ENCODE measurements at regions not wholly inside any gene's neighbourhood (a gene's known extent, or its start where the extent isn't known, plus 50 kb on each side); places are given as distances from the start of the nearest gene placed in this dataset.

GRCh38 chr6:95197590-95197989 lies 379.7 kb upstream of the MANEA start:
- no peaks in the 10 kb centered on the region for H3K27me3 ChIP-seq (replicated peaks; ENCODE audit: control insufficient read depth, insufficient read depth, low read length, poor library complexity, severe bottlenecking)
- DNase-seq, result no peak
- no peaks in the 10 kb centered on the region for H3K36me3 ChIP-seq (ENCODE audit: control insufficient read depth, insufficient read depth, low read length)
- H3K9me3 ChIP-seq (ENCODE audit: control insufficient read depth, low read length), result no peaks in the 10 kb centered on the region
- H3K4me1 ChIP-seq (ENCODE audit: control insufficient read depth, insufficient read depth, low read length, poor library complexity, severe bottlenecking), result no peaks in the 10 kb centered on the region
- H3K4me3 ChIP-seq (ENCODE audit: insufficient read depth, low read depth, low read length, poor library complexity, severe bottlenecking), result no peak overlapping the region
- H3K27ac ChIP-seq (ENCODE audit: insufficient read depth, low read length, poor library complexity, severe bottlenecking), result no peak overlapping the region

DNA sequence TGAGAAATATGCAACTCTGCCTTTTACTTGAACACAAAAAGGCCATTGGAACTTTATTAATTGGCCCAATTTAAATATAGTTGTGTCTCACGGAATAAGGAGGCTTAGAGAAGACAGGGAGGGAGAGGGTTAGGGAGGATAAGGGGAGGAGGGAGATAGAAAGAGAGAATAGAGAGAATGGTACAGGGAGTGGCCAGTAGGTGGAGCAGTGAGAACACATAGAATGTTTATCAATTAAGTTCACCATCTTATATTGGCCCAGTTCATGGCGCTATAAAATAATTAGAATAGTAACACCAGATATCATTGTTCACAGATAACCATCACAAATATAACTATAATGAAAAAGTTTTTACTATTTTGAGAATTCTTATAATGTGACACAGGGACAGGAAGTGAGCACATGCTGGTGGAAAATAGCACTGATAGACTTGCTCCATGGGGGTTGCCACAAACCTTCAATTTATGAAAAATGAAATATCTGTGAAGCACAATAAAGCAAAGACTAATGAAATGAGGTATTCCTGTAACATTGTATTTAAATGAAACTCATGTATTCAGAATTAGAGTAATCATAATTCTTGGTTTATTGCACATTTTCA lies 374.1 kb upstream of the MANEA start:
- Histone ChIP-seq H3K27me3 (replicated peaks; ENCODE audit: control insufficient read depth, insufficient read depth, low read length, poor library complexity, severe bottlenecking) (no peaks in the 10 kb centered on the region), H3K36me3 (ENCODE audit: control insufficient read depth, insufficient read depth, low read length) (no peaks in the 10 kb centered on the region), H3K9me3 (ENCODE audit: control insufficient read depth, low read length) (no peaks in the 10 kb centered on the region), H3K4me1 (ENCODE audit: control insufficient read depth, insufficient read depth, low read length, poor library complexity, severe bottlenecking) (no peaks in the 10 kb centered on the region), H3K4me3 (ENCODE audit: insufficient read depth, low read depth, low read length, poor library complexity, severe bottlenecking) (no peak overlapping the region), H3K27ac (ENCODE audit: insufficient read depth, low read length, poor library complexity, severe bottlenecking) (no peak overlapping the region)
- DNase-seq, result no peak

DNA sequence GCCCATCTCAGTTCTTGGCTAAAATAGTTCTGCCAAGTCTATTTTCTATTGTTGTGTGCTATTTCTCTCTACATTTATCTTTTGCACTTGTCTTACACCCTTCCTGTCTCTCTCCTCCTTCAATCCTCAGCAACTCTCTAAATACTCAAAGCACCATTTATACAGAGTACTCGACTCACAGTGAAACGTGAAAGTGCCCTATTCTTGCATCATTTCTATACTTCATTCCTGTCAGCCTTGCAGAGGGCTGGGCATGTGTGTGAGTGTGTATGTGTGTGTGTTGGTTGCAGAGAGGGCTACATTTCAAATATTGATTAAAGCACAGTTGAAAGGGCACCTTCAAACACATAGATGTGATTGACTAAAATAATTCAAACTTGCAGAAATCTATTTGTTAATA lies 373.2 kb upstream of the MANEA start:
- no peak overlapping the region for H3K4me3 ChIP-seq (ENCODE audit: insufficient read depth, low read depth, low read length, poor library complexity, severe bottlenecking)
- H3K4me1 ChIP-seq (ENCODE audit: control insufficient read depth, insufficient read depth, low read length, poor library complexity, severe bottlenecking), result no peaks in the 10 kb centered on the region
- no peaks in the 10 kb centered on the region for H3K36me3 ChIP-seq (ENCODE audit: control insufficient read depth, insufficient read depth, low read length)
- no peak for DNase-seq
- H3K27me3 ChIP-seq (replicated peaks; ENCODE audit: control insufficient read depth, insufficient read depth, low read length, poor library complexity, severe bottlenecking), result no peaks in the 10 kb centered on the region
- no peaks in the 10 kb centered on the region for H3K9me3 ChIP-seq (ENCODE audit: control insufficient read depth, low read length)
- H3K27ac ChIP-seq (ENCODE audit: insufficient read depth, low read length, poor library complexity, severe bottlenecking), result no peak overlapping the region

- Histone ChIP-seq H3K27me3 (replicated peaks; ENCODE audit: control insufficient read depth, insufficient read depth, low read length, poor library complexity, severe bottlenecking) (no peaks in the 10 kb centered on the region), H3K4me1 (ENCODE audit: control insufficient read depth, insufficient read depth, low read length, poor library complexity, severe bottlenecking) (no peaks in the 10 kb centered on the region), H3K9me3 (ENCODE audit: control insufficient read depth, low read length) (no peaks in the 10 kb centered on the region), H3K27ac (ENCODE audit: insufficient read depth, low read length, poor library complexity, severe bottlenecking) (no peak overlapping the region), H3K36me3 (ENCODE audit: control insufficient read depth, insufficient read depth, low read length) (no peaks in the 10 kb centered on the region), H3K4me3 (ENCODE audit: insufficient read depth, low read depth, low read length, poor library complexity, severe bottlenecking) (no peak overlapping the region)
- no peak for DNase-seq
These were observed 368.7 kb upstream of the MANEA start for GRCh38 chr6:95208621-95209020.

DNA sequence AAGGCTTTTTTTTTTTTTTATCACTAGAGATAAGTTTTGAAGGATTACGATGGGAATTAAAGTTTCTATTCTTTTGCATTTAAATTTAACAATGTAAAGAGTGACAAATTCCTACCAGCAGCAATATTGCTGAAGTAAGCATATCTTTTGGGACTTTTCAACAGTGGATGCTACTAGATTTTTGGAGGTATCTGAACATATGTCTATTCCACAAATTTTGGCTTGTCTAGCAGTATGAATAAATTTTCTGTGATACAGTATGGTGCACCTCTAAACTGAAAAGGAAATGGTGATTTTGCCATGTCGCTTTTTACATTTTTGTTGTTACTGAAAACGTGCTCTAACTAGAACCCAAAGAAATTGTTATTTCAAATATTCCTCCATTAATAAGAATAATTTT lies 368.3 kb upstream of the MANEA start:
- H3K4me3 ChIP-seq (ENCODE audit: insufficient read depth, low read depth, low read length, poor library complexity, severe bottlenecking), result no peak overlapping the region
- no peaks in the 10 kb centered on the region for H3K9me3 ChIP-seq (ENCODE audit: control insufficient read depth, low read length)
- DNase-seq, result no peak
- no peaks in the 10 kb centered on the region for H3K4me1 ChIP-seq (ENCODE audit: control insufficient read depth, insufficient read depth, low read length, poor library complexity, severe bottlenecking)
- H3K36me3 ChIP-seq (ENCODE audit: control insufficient read depth, insufficient read depth, low read length), result no peaks in the 10 kb centered on the region
- H3K27me3 ChIP-seq (replicated peaks; ENCODE audit: control insufficient read depth, insufficient read depth, low read length, poor library complexity, severe bottlenecking), result no peaks in the 10 kb centered on the region
- H3K27ac ChIP-seq (ENCODE audit: insufficient read depth, low read length, poor library complexity, severe bottlenecking), result no peak overlapping the region

DNA sequence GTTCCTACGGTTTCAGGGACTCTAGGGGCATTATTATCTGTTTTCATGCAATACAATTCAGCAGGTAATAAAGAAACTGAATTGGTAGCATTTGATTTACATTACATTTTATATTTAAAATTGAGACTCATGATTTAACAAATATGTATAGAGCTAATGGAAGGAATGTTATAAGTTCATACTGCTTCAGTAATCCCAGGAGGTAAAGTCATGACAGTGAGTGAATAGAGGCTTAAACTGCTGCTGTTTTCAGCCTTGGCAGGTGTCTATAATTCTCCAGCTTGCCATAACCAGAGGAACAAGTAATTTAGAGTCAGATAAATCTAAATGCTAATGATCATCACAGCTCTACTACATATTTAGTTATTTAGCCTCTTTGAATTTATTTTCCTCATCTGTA lies 360.8 kb upstream of the MANEA start:
- no peak overlapping the region for H3K27ac ChIP-seq (ENCODE audit: insufficient read depth, low read length, poor library complexity, severe bottlenecking)
- H3K4me3 ChIP-seq (ENCODE audit: insufficient read depth, low read depth, low read length, poor library complexity, severe bottlenecking), result no peak overlapping the region
- no peaks in the 10 kb centered on the region for H3K9me3 ChIP-seq (ENCODE audit: control insufficient read depth, low read length)
- no peaks in the 10 kb centered on the region for H3K36me3 ChIP-seq (ENCODE audit: control insufficient read depth, insufficient read depth, low read length)
- H3K4me1 ChIP-seq (ENCODE audit: control insufficient read depth, insufficient read depth, low read length, poor library complexity, severe bottlenecking), result no peaks in the 10 kb centered on the region
- no peaks in the 10 kb centered on the region for H3K27me3 ChIP-seq (replicated peaks; ENCODE audit: control insufficient read depth, insufficient read depth, low read length, poor library complexity, severe bottlenecking)
- DNase-seq, result no peak

- no peak overlapping the region for H3K4me3 ChIP-seq (ENCODE audit: insufficient read depth, low read depth, low read length, poor library complexity, severe bottlenecking)
- no peaks in the 10 kb centered on the region for H3K4me1 ChIP-seq (ENCODE audit: control insufficient read depth, insufficient read depth, low read length, poor library complexity, severe bottlenecking)
- no peak overlapping the region for H3K27ac ChIP-seq (ENCODE audit: insufficient read depth, low read length, poor library complexity, severe bottlenecking)
- no peak for DNase-seq
- no peaks in the 10 kb centered on the region for H3K36me3 ChIP-seq (ENCODE audit: control insufficient read depth, insufficient read depth, low read length)
- H3K27me3 ChIP-seq (replicated peaks; ENCODE audit: control insufficient read depth, insufficient read depth, low read length, poor library complexity, severe bottlenecking), result no peaks in the 10 kb centered on the region
- no peaks in the 10 kb centered on the region for H3K9me3 ChIP-seq (ENCODE audit: control insufficient read depth, low read length)
These were observed 350.0 kb upstream of the MANEA start for GRCh38 chr6:95227351-95227750.

DNA sequence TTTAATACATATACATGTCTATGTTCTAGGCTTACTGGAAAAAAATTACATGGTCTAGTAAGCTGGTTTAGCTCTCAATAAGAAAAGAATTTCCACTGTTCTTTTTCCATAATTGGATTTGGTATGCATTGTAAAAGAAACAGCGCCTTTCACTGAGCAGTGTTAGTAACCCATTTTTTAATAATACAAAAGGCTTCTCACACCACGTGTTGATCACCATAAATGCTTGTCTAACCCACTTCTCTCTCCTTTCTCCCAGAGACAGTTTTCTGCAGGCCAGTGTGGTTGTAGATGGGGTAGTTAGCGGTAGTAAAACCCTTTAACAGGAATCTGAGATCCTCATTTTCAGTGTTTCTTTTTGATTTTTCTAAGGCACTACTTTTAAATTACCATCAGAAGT lies 348.7 kb upstream of the MANEA start:
- Histone ChIP-seq H3K27me3 (replicated peaks; ENCODE audit: control insufficient read depth, insufficient read depth, low read length, poor library complexity, severe bottlenecking) (no peaks in the 10 kb centered on the region), H3K4me1 (ENCODE audit: control insufficient read depth, insufficient read depth, low read length, poor library complexity, severe bottlenecking) (no peaks in the 10 kb centered on the region), H3K4me3 (ENCODE audit: insufficient read depth, low read depth, low read length, poor library complexity, severe bottlenecking) (no peak overlapping the region), H3K9me3 (ENCODE audit: control insufficient read depth, low read length) (no peaks in the 10 kb centered on the region), H3K27ac (ENCODE audit: insufficient read depth, low read length, poor library complexity, severe bottlenecking) (no peak overlapping the region), H3K36me3 (ENCODE audit: control insufficient read depth, insufficient read depth, low read length) (no peaks in the 10 kb centered on the region)
- DNase-seq, result no peak

- Histone ChIP-seq H3K36me3 (ENCODE audit: control insufficient read depth, insufficient read depth, low read length) (no peaks in the 10 kb centered on the region), H3K27me3 (replicated peaks; ENCODE audit: control insufficient read depth, insufficient read depth, low read length, poor library complexity, severe bottlenecking) (no peaks in the 10 kb centered on the region), H3K27ac (ENCODE audit: insufficient read depth, low read length, poor library complexity, severe bottlenecking) (no peak overlapping the region), H3K4me1 (ENCODE audit: control insufficient read depth, insufficient read depth, low read length, poor library complexity, severe bottlenecking) (no peaks in the 10 kb centered on the region), H3K9me3 (ENCODE audit: control insufficient read depth, low read length) (no peaks in the 10 kb centered on the region), H3K4me3 (ENCODE audit: insufficient read depth, low read depth, low read length, poor library complexity, severe bottlenecking) (no peak overlapping the region)
- DNase-seq, result no peak
These were observed 347.1 kb upstream of the MANEA start for GRCh38 chr6:95230071-95230740.

GRCh38 chr6:95231416-95231815 lies 345.9 kb upstream of the MANEA start:
- H3K36me3 ChIP-seq (ENCODE audit: control insufficient read depth, insufficient read depth, low read length), result no peaks in the 10 kb centered on the region
- DNase-seq, result no peak
- H3K4me3 ChIP-seq (ENCODE audit: insufficient read depth, low read depth, low read length, poor library complexity, severe bottlenecking), result no peak overlapping the region
- no peak overlapping the region for H3K27ac ChIP-seq (ENCODE audit: insufficient read depth, low read length, poor library complexity, severe bottlenecking)
- no peaks in the 10 kb centered on the region for H3K4me1 ChIP-seq (ENCODE audit: control insufficient read depth, insufficient read depth, low read length, poor library complexity, severe bottlenecking)
- no peaks in the 10 kb centered on the region for H3K27me3 ChIP-seq (replicated peaks; ENCODE audit: control insufficient read depth, insufficient read depth, low read length, poor library complexity, severe bottlenecking)
- no peaks in the 10 kb centered on the region for H3K9me3 ChIP-seq (ENCODE audit: control insufficient read depth, low read length)
